DOHH2 (cell line): ENCODE measurements at regions not wholly inside any gene's neighbourhood (a gene's known extent, or its start where the extent isn't known, plus 50 kb on each side); places are given as distances from the start of the nearest gene placed in this dataset.

ENCODE experiments used
- H3F3A ChIP-seq: fragments of 200-600 bp; sonication (generic), shearing (Covaris generic); 2 replicates; pipeline ENCODE4 v1.6.0; 2016; ENCODE audit warnings: antibody characterized with exemption, mild to moderate bottlenecking; ENCODE audit not compliant: control insufficient read depth, insufficient read depth
- H3K27ac ChIP-seq: fragments of 200-600 bp; sonication (generic); 2 replicates; pipeline ENCODE4 v1.5.1; 2014; ENCODE audit warnings: low read depth, mild to moderate bottlenecking, low read length, moderate library complexity
- H3K27me3 ChIP-seq: fragments of 200-600 bp; sonication (generic); 2 replicates; pipeline ENCODE4 v1.6.1; 2014; ENCODE audit warnings: mild to moderate bottlenecking, low read length, mixed read lengths; ENCODE audit not compliant: control insufficient read depth
- H3K36me3 ChIP-seq: fragments of 200-600 bp; sonication (generic); 2 replicates; pipeline ENCODE4 v1.6.1; 2014; ENCODE audit warnings: mild to moderate bottlenecking, low read length, moderate library complexity, mixed read lengths; ENCODE audit not compliant: control insufficient read depth
- H3K4me1 ChIP-seq: fragments of 200-600 bp; sonication (generic); 2 replicates; pipeline ENCODE4 v1.6.1; 2014; ENCODE audit warnings: mild to moderate bottlenecking, low read length, mixed read lengths; ENCODE audit not compliant: control insufficient read depth
- H3K4me2 ChIP-seq: fragments of 200-600 bp; sonication (generic); 2 replicates; pipeline ENCODE4 v1.6.0; 2014; ENCODE audit warnings: mild to moderate bottlenecking, low read length, moderate library complexity
- H3K4me3 ChIP-seq: fragments of 200-600 bp; sonication (generic); 2 replicates; pipeline ENCODE4 v1.5.1; 2014; ENCODE audit warnings: mild to moderate bottlenecking, low read length, mixed read lengths
- H3K79me2 ChIP-seq: fragments of 200-600 bp; sonication (generic); 2 replicates; pipeline ENCODE4 v1.6.1; 2014; ENCODE audit warnings: mild to moderate bottlenecking, low read length, mixed read lengths; ENCODE audit not compliant: control insufficient read depth
- H3K9me2 ChIP-seq: fragments of 200-600 bp; sonication (generic); replicated peaks from 2 replicates; pipeline ENCODE4 v1.6.1; 2014; ENCODE audit warnings: mild to moderate bottlenecking, low read length, mixed read lengths; ENCODE audit not compliant: control insufficient read depth
- H3K9me3 ChIP-seq: fragments of 200-600 bp; sonication (generic); 2 replicates; pipeline ENCODE4 v1.6.1; 2014; ENCODE audit warnings: antibody characterized with exemption, low read length, mixed read lengths; ENCODE audit not compliant: control insufficient read depth, insufficient read depth
- H4K20me1 ChIP-seq: fragments of 200-600 bp; sonication (generic); 2 replicates; pipeline ENCODE4 v1.6.0; 2014; ENCODE audit warnings: low read depth, mild to moderate bottlenecking, antibody characterized with exemption, low read length, moderate library complexity; ENCODE audit not compliant: control insufficient read depth, insufficient read depth
- EZH2phosphoT487 ChIP-seq: fragments of 200-600 bp; sonication (generic); IDR thresholded peaks from 2 replicates; pipeline ENCODE4 v1.6.1; 2017; ENCODE audit warnings: borderline replicate concordance, mild to moderate bottlenecking, antibody characterized with exemption, low read length, moderate library complexity, mixed read lengths
- TF ChIP-seq, protein P1 (sequence below): fragments of 200-600 bp; sonication (generic); IDR thresholded peaks from one replicate; pipeline ENCODE4 v1.5.1; 2014; ENCODE audit warnings: antibody characterized with exemption, mild to moderate bottlenecking, low read depth, low read length; ENCODE audit not compliant: poor library complexity, severe bottlenecking

DNA sequence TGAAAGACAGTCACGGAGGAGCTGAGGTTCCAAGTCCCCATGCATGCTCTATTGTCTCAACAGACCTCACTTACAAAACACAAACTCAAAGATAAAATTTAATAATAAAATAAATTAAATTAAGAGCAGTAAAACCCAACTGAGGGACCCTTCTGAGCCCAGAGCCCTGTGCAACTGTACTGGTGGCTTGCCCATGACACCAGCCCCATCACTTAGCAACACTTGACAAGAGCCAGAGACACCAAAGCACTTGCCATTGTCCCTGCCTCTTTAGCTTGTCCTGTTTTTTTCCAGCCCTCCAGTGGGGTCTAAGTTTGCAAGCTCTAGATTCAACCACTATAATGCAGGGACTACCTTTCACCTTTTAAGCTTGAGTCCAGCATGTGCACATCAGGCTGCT, 117.9 kb downstream of the JCAD start:
- Histone ChIP-seq H3K9me3 (no peaks in the 10 kb centered on the region), H3K4me3 (no peak overlapping the region), H3K27me3 (no peaks in the 10 kb centered on the region), H3F3A (no peaks in the 10 kb centered on the region), H3K27ac (no peak overlapping the region), H3K36me3 (no peaks in the 10 kb centered on the region), H3K4me2 (no peak overlapping the region), H3K4me1 (no peaks in the 10 kb centered on the region), H3K79me2 (no peaks in the 10 kb centered on the region), H3K9me2 (no peaks in the 10 kb centered on the region), H4K20me1 (no peaks in the 10 kb centered on the region)
- TF ChIP-seq, protein P1, sequence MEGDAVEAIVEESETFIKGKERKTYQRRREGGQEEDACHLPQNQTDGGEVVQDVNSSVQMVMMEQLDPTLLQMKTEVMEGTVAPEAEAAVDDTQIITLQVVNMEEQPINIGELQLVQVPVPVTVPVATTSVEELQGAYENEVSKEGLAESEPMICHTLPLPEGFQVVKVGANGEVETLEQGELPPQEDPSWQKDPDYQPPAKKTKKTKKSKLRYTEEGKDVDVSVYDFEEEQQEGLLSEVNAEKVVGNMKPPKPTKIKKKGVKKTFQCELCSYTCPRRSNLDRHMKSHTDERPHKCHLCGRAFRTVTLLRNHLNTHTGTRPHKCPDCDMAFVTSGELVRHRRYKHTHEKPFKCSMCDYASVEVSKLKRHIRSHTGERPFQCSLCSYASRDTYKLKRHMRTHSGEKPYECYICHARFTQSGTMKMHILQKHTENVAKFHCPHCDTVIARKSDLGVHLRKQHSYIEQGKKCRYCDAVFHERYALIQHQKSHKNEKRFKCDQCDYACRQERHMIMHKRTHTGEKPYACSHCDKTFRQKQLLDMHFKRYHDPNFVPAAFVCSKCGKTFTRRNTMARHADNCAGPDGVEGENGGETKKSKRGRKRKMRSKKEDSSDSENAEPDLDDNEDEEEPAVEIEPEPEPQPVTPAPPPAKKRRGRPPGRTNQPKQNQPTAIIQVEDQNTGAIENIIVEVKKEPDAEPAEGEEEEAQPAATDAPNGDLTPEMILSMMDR: no peak
- no peak for TF ChIP-seq EZH2phosphoT487

DNA sequence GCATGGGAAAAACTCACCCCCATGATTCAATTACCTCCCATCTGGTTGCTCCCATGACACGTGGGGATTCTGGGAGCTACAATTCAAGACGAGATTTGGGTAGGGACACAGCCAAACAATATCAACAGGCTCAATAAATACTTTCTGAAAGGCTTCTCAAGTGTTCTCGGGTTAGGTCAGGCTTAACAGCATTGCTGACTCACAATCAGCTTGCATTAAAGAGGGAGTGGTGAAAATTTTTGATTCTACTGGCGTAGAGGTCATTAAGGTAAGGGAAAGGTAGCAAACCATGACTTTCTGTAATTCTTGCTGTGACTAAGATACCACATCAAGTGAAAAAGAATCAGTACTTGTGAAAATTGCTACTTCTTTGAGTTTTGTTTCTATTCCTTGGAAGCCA, 126.4 kb downstream of the JCAD start:
- Histone ChIP-seq H3K4me1 (no peaks in the 10 kb centered on the region), H4K20me1 (no peaks in the 10 kb centered on the region), H3K27me3 (no peaks in the 10 kb centered on the region), H3K9me2 (no peaks in the 10 kb centered on the region), H3K36me3 (no peaks in the 10 kb centered on the region), H3K4me2 (no peak overlapping the region), H3K4me3 (no peak overlapping the region), H3K9me3 (no peaks in the 10 kb centered on the region), H3K27ac (no peak overlapping the region), H3K79me2 (no peaks in the 10 kb centered on the region), H3F3A (no peaks in the 10 kb centered on the region)
- TF ChIP-seq, protein P1: no peak
- no peak for TF ChIP-seq EZH2phosphoT487

DNA sequence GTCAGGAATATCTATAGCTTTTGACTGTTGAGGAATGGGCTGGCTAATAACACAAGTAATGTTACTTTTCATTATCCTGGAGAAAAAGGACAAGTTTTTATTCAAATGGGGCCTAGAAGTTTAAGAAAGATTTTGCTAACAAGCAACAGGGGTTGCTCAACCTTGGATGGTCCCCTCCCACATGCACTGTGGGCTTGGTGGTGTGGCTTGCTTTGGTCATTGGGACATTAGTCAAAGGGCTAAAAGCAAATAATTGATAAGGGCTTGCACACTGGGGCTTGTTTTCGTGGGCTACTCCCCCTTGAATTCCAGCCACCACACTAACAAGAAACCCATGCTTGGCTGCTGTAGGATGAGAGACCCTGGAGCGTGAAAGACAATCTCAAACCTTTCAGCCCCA, 127.6 kb downstream of the JCAD start:
- H3K27ac ChIP-seq: no peak overlapping the region
- no peaks in the 10 kb centered on the region for H3K9me3 ChIP-seq
- no peaks in the 10 kb centered on the region for H3K36me3 ChIP-seq
- no peaks in the 10 kb centered on the region for H3K4me1 ChIP-seq
- H3K4me2 ChIP-seq: no peak overlapping the region
- H3K27me3 ChIP-seq: no peaks in the 10 kb centered on the region
- H4K20me1 ChIP-seq: no peaks in the 10 kb centered on the region
- no peak overlapping the region for H3K4me3 ChIP-seq
- no peak for TF ChIP-seq EZH2phosphoT487
- TF ChIP-seq, protein P1: no peak
- no peaks in the 10 kb centered on the region for H3K79me2 ChIP-seq
- no peaks in the 10 kb centered on the region for H3K9me2 ChIP-seq
- no peaks in the 10 kb centered on the region for H3F3A ChIP-seq

DNA sequence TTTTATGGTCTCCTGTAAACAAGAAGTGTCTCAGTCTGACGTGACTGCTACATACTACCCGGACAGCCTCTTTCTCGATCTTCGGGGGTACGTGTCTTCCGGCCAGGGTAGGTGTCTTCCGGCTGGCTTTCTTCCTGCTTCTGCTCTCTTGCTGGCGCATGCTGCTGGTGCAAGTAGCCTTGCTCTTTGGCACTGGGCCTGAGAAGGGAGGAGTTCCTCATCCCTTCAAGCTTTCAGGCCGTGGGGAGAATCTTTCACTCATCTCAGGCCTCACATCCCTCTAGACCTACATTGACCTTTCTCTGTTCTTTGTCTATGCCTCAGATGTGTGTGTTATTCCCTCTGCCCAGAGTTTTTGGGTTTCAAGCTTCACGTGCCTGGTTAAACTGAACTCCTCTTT, 130.4 kb downstream of the JCAD start:
- Histone ChIP-seq H3F3A (no peaks in the 10 kb centered on the region), H3K79me2 (no peaks in the 10 kb centered on the region), H3K4me1 (no peaks in the 10 kb centered on the region), H3K36me3 (no peaks in the 10 kb centered on the region), H3K9me3 (peaks cover 5% of the 10 kb centered on the region; the same call in 1 of the 2 replicates), H3K27me3 (no peaks in the 10 kb centered on the region), H4K20me1 (no peaks in the 10 kb centered on the region), H3K27ac (no peak overlapping the region), H3K4me2 (no peak overlapping the region), H3K9me2 (no peaks in the 10 kb centered on the region), H3K4me3 (no peak overlapping the region)
- TF ChIP-seq, protein P1: no peak
- TF ChIP-seq EZH2phosphoT487: no peak
